COR-L47 (cell line): ENCODE measurements at regions not wholly inside any gene's neighbourhood (a gene's known extent, or its start where the extent isn't known, plus 50 kb on each side); places are given as distances from the start of the nearest gene placed in this dataset.
"Not testable (repeated sequence)": the region's sequence is repeated elsewhere in the genome, so short reads cannot be mapped to it uniquely, and the experiment has no call there.

Experiments used
- DNase-seq: peaks from one replicate; lab custom pipeline; 2025; lab: John Stamatoyannopoulos, UW

- no peak for DNase-seq
Observed at GRCh38 chr18:997499-997898, 92.8 kb downstream of the ADCYAP1 start.

GRCh38 chr18:998936-999335 is 94.3 kb downstream of the ADCYAP1 start:
- DNase-seq = no peak

GRCh38 chr18:1002653-1003178 is 98.0 kb downstream of the ADCYAP1 start:
- DNase-seq = no peak

GRCh38 chr18:1003499-1003898 is 98.8 kb downstream of the ADCYAP1 start:
- no peak for DNase-seq

GRCh38 chr18:1006304-1006703 is 101.6 kb downstream of the ADCYAP1 start:
- no peak for DNase-seq

GRCh38 chr18:1006965-1007364 is 102.3 kb downstream of the ADCYAP1 start:
- no peak for DNase-seq

GRCh38 chr18:1011349-1011748 is 106.7 kb downstream of the ADCYAP1 start:
- no peak for DNase-seq

- DNase-seq = no peak
Observed at GRCh38 chr18:1012775-1013174, 108.1 kb downstream of the ADCYAP1 start.

GRCh38 chr18:1013951-1014350 is 109.3 kb downstream of the ADCYAP1 start:
- no peak for DNase-seq

- DNase-seq = no peak
Observed at GRCh38 chr18:1014509-1014908, 109.8 kb downstream of the ADCYAP1 start.

GRCh38 chr18:1014951-1015624 is 110.4 kb downstream of the ADCYAP1 start:
- DNase-seq = no peak

- DNase-seq = no peak
Observed at GRCh38 chr18:1015777-1016176, 111.1 kb downstream of the ADCYAP1 start.

GRCh38 chr18:1017227-1018058 is 112.8 kb downstream of the ADCYAP1 start:
- no peak for DNase-seq

GRCh38 chr18:1018181-1018681 is 113.6 kb downstream of the ADCYAP1 start:
- DNase-seq = peak; percentile 9

GRCh38 chr18:1019191-1019590 is 114.5 kb downstream of the ADCYAP1 start:
- DNase-seq = no peak

- no peak for DNase-seq
Observed at GRCh38 chr18:1020731-1021344, 116.2 kb downstream of the ADCYAP1 start.

- no peak for DNase-seq
Observed at GRCh38 chr18:1026930-1027329, 122.3 kb downstream of the ADCYAP1 start.

GRCh38 chr18:1033092-1033491 is 128.4 kb downstream of the ADCYAP1 start:
- not testable (repeated sequence) for DNase-seq

GRCh38 chr18:1034971-1035370 is 130.3 kb downstream of the ADCYAP1 start:
- DNase-seq = no peak

- no peak for DNase-seq
Observed at GRCh38 chr18:1036926-1037325, 132.3 kb downstream of the ADCYAP1 start.

- no peak for DNase-seq
Observed at GRCh38 chr18:1037776-1038175, 133.1 kb downstream of the ADCYAP1 start.

- DNase-seq = no peak
Observed at GRCh38 chr18:1039421-1039820, 134.8 kb downstream of the ADCYAP1 start.

- DNase-seq = not testable (repeated sequence)
Observed at GRCh38 chr18:1043039-1043438, 138.4 kb downstream of the ADCYAP1 start.
